DND-41 (cell line): ENCODE measurements at regions not wholly inside any gene's neighbourhood (a gene's known extent, or its start where the extent isn't known, plus 50 kb on each side); places are given as distances from the start of the nearest gene placed in this dataset.

Experiments
- ATAC-seq: fragments of 200-7000 bp; cut with Tn5 transposase; 3 replicates; pipeline ENCODE4 v1.9.1; 2021; ENCODE audit warnings: low read depth; ENCODE audit not compliant: insufficient read depth
- DNase-seq: peaks from one replicate; pipeline ENCODE4 v3.0.0-alpha.2; 2020
- H2AFZ ChIP-seq: 2 replicates; pipeline ENCODE4 v1.6.0; 2012; ENCODE audit warnings: low read depth, low read length
- H3K27ac ChIP-seq: 2 replicates; pipeline ENCODE4 v1.5.1; 2012; ENCODE audit warnings: low read length, inconsistent platforms
- H3K27me3 ChIP-seq: fragments of 200-600 bp; sonication (generic); 2 replicates; pipeline ENCODE4 v1.6.0; 2012; ENCODE audit warnings: low read length, mild to moderate bottlenecking, inconsistent platforms; ENCODE audit not compliant: insufficient read depth, poor library complexity
- H3K36me3 ChIP-seq: 2 replicates; pipeline ENCODE4 v1.5.1; 2012; ENCODE audit warnings: low read length, inconsistent platforms; ENCODE audit not compliant: insufficient read depth
- H3K4me1 ChIP-seq: 2 replicates; pipeline ENCODE4 v1.5.1; 2012; ENCODE audit warnings: mild to moderate bottlenecking, low read length; ENCODE audit not compliant: insufficient read depth
- H3K4me2 ChIP-seq: 2 replicates; pipeline ENCODE4 v1.6.0; 2012; ENCODE audit warnings: mild to moderate bottlenecking, moderate library complexity, low read length, inconsistent platforms; ENCODE audit not compliant: insufficient read depth
- H3K4me3 ChIP-seq, 2 experiments: fragments of 200-600 bp in 1 of 2; shearing (Covaris generic) in 1 of 2; 2 replicates each; pipeline ENCODE4 v1.5.1; 2012 to 2016; ENCODE audit warnings: inconsistent platforms in 2 of 2, low read length in 2 of 2, mild to moderate bottlenecking in 2 of 2, low read depth in 1 of 2, moderate library complexity in 1 of 2
- H3K79me2 ChIP-seq: 2 replicates; pipeline ENCODE4 v1.6.0; 2012; ENCODE audit warnings: low read length, inconsistent platforms; ENCODE audit not compliant: insufficient read depth
- H3K9ac ChIP-seq: 2 replicates; pipeline ENCODE4 v1.6.0; 2012; ENCODE audit warnings: low read depth, mild to moderate bottlenecking, inconsistent platforms, low read length, moderate library complexity
- H3K9me3 ChIP-seq: 2 replicates; pipeline ENCODE4 v1.5.1; 2012; ENCODE audit warnings: low read length, moderate library complexity, mild to moderate bottlenecking, inconsistent platforms; ENCODE audit not compliant: insufficient read depth, severe bottlenecking
- H4K20me1 ChIP-seq: 2 replicates; pipeline ENCODE4 v1.6.0; 2012; ENCODE audit warnings: low read length; ENCODE audit not compliant: insufficient read depth
- CTCF ChIP-seq: IDR thresholded peaks from 2 replicates; pipeline ENCODE4 v1.5.1; 2012; ENCODE audit warnings: borderline replicate concordance, low read length, moderate library complexity, mild to moderate bottlenecking; ENCODE audit not compliant: poor library complexity, severe bottlenecking; ENCODE audit errors: extremely low read depth
- EZH2 ChIP-seq: IDR thresholded peaks from 3 replicates; pipeline ENCODE4 v1.6.1; 2012; ENCODE audit warnings: borderline replicate concordance, low read depth, mild to moderate bottlenecking, moderate library complexity, low read length, inconsistent platforms; ENCODE audit not compliant: severe bottlenecking

- Histone ChIP-seq H3K36me3 (no peaks in the 10 kb centered on the region), H3K9me3 (no peaks in the 10 kb centered on the region), H3K4me1 (no peaks in the 10 kb centered on the region), H3K79me2 (no peaks in the 10 kb centered on the region), H3K27ac (no peak overlapping the region), H3K9ac (no peak overlapping the region), H3K4me3 (no peak overlapping the region), H4K20me1 (no peaks in the 10 kb centered on the region), H3K4me2 (no peak overlapping the region), H3K27me3 (no peaks in the 10 kb centered on the region), H2AFZ (no peak overlapping the region)
- no peak for DNase-seq
- no peak for ATAC-seq
- TF ChIP-seq EZH2 (no peak), CTCF (no peak)
Measured at GRCh38 chr16:62863139-62863538, 826.9 kb upstream of the CDH8 start.

- ATAC-seq: no peak
- no peak for DNase-seq
- H2AFZ ChIP-seq: no peak overlapping the region
Measured at GRCh38 chr16:62853887-62854286, 817.6 kb upstream of the CDH8 start.

GRCh38 chr16:62846399-62847057 lies 810.3 kb upstream of the CDH8 start:
- Histone ChIP-seq H4K20me1 (no peaks in the 10 kb centered on the region), H3K9ac (no peak overlapping the region), H3K4me2 (no peak overlapping the region), H3K27me3 (no peaks in the 10 kb centered on the region), H3K79me2 (no peaks in the 10 kb centered on the region), H2AFZ (no peak overlapping the region), H3K4me3 (no peak overlapping the region), H3K4me1 (no peaks in the 10 kb centered on the region), H3K36me3 (no peaks in the 10 kb centered on the region), H3K9me3 (no peaks in the 10 kb centered on the region), H3K27ac (no peak overlapping the region)
- DNase-seq (no peak), ATAC-seq (no peak)
- no peak for TF ChIP-seq CTCF
- no peak for TF ChIP-seq EZH2

More at GRCh38 chr16:62853887-62854286, 817.6 kb upstream of the CDH8 start:
- no peak overlapping the region for H3K4me2 ChIP-seq
- no peak overlapping the region for H3K27ac ChIP-seq
- H3K9ac ChIP-seq: no peak overlapping the region
- no peaks in the 10 kb centered on the region for H3K9me3 ChIP-seq
- TF ChIP-seq EZH2 (no peak), CTCF (no peak)
- H3K4me1 ChIP-seq: no peaks in the 10 kb centered on the region
- H4K20me1 ChIP-seq: no peaks in the 10 kb centered on the region
- H3K4me3 ChIP-seq: no peak overlapping the region
- no peaks in the 10 kb centered on the region for H3K27me3 ChIP-seq
- no peaks in the 10 kb centered on the region for H3K79me2 ChIP-seq
- H3K36me3 ChIP-seq: no peaks in the 10 kb centered on the region

- H3K4me2 ChIP-seq: no peak overlapping the region
- DNase-seq (no peak), ATAC-seq (no peak)
- H4K20me1 ChIP-seq: no peaks in the 10 kb centered on the region
- no peaks in the 10 kb centered on the region for H3K79me2 ChIP-seq
- TF ChIP-seq EZH2 (no peak), CTCF (no peak)
- H3K27me3 ChIP-seq: no peaks in the 10 kb centered on the region
- no peaks in the 10 kb centered on the region for H3K4me1 ChIP-seq
- H3K9me3 ChIP-seq: no peaks in the 10 kb centered on the region
- H3K9ac ChIP-seq: no peak overlapping the region
- H3K4me3 ChIP-seq: no peak overlapping the region
- H3K27ac ChIP-seq: no peak overlapping the region
- H3K36me3 ChIP-seq: no peaks in the 10 kb centered on the region
- H2AFZ ChIP-seq: no peak overlapping the region
Measured at GRCh38 chr16:62832214-62832613, 796.0 kb upstream of the CDH8 start.
